Calu3 (cell line): ENCODE measurements at regions not wholly inside any gene's neighbourhood (a gene's known extent, or its start where the extent isn't known, plus 50 kb on each side); places are given as distances from the start of the nearest gene placed in this dataset.

Source experiments
- BruUV-seq: library from RNA; stranded (reverse); fragments of 400-500 nt; replicated peaks from 2 replicates; lab custom pipeline; 2021; lab: Mats Ljungman, UMichigan
- CTCF ChIA-PET: fragments of 300-600 bp; sonication (Branson Sonifier 250); formaldehyde crosslinking; loops from one replicate; lab custom pipeline; 2022; ENCODE audit warnings: antibody characterized with exemption; lab: Charles Lee
- DNase-seq: peaks from one replicate; pipeline ENCODE4 v3.0.0; 2022
- H3K27ac Mint-ChIP-seq: one replicate; pipeline ENCODE4 v1.8.0; 2022; ENCODE audit warnings: mixed read lengths; ENCODE audit not compliant: unreplicated experiment
- H3K27me3 Mint-ChIP-seq: one replicate; pipeline ENCODE4 v1.8.0; 2022; ENCODE audit warnings: mixed read lengths; ENCODE audit not compliant: unreplicated experiment
- H3K36me3 Mint-ChIP-seq: one replicate; pipeline ENCODE4 v1.8.0; 2022; ENCODE audit warnings: mild to moderate bottlenecking, moderate library complexity, mixed read lengths; ENCODE audit not compliant: insufficient read depth, unreplicated experiment
- H3K4me1 Mint-ChIP-seq: one replicate; pipeline ENCODE4 v1.8.0; 2022; ENCODE audit warnings: mild to moderate bottlenecking, low read depth, mixed read lengths; ENCODE audit not compliant: unreplicated experiment
- H3K4me3 Mint-ChIP-seq: one replicate; pipeline ENCODE4 v1.8.0; 2022; ENCODE audit warnings: mild to moderate bottlenecking, low read depth, moderate library complexity, mixed read lengths; ENCODE audit not compliant: unreplicated experiment
- H3K9me3 Mint-ChIP-seq: one replicate; pipeline ENCODE4 v1.8.0; 2022; ENCODE audit warnings: low read depth, mixed read lengths; ENCODE audit not compliant: unreplicated experiment
- intact Hi-C: fragments of 100-400 bp; cut with micrococcal nuclease; formaldehyde crosslinking; loops from one replicate; pipeline ENCODE4 v1.10.0; 2022; ENCODE audit not compliant: unreplicated experiment
- TF ChIP-seq, protein P1 (sequence below): fragments of 200-600 bp; IDR thresholded peaks from one replicate; pipeline ENCODE4 v1.8.0; 2022; ENCODE audit warnings: antibody characterized with exemption; ENCODE audit not compliant: unreplicated experiment

GRCh38 chr16:60346256-60346655 lies 1612.1 kb upstream of the GOT2 start:
- CTCF ChIA-PET, result interaction anchor here (0.5 kb wide), 1 partner anchor 72 kb away, joined by 3 read pairs; no protein-coding TSS in a partner anchor
- Mint-ChIP-seq H3K4me1 (no peaks in the 10 kb centered on the region), H3K36me3 (no peaks in the 10 kb centered on the region), H3K4me3 (no peak overlapping the region), H3K27me3 (no peaks in the 10 kb centered on the region), H3K27ac (no peak overlapping the region), H3K9me3 (peaks cover 13% of the 10 kb centered on the region)
- DNase-seq, result no peak
- BruUV-seq, result no TSS peak
- TF ChIP-seq, protein P1, sequence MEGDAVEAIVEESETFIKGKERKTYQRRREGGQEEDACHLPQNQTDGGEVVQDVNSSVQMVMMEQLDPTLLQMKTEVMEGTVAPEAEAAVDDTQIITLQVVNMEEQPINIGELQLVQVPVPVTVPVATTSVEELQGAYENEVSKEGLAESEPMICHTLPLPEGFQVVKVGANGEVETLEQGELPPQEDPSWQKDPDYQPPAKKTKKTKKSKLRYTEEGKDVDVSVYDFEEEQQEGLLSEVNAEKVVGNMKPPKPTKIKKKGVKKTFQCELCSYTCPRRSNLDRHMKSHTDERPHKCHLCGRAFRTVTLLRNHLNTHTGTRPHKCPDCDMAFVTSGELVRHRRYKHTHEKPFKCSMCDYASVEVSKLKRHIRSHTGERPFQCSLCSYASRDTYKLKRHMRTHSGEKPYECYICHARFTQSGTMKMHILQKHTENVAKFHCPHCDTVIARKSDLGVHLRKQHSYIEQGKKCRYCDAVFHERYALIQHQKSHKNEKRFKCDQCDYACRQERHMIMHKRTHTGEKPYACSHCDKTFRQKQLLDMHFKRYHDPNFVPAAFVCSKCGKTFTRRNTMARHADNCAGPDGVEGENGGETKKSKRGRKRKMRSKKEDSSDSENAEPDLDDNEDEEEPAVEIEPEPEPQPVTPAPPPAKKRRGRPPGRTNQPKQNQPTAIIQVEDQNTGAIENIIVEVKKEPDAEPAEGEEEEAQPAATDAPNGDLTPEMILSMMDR, result no peak
- intact Hi-C loops, result no loop called here

- H3K9me3 Mint-ChIP-seq, result peaks cover 5% of the 10 kb centered on the region
- CTCF ChIA-PET, result no interaction called here
- intact Hi-C loops, result no loop called here
- no peaks in the 10 kb centered on the region for H3K36me3 Mint-ChIP-seq
- H3K27ac Mint-ChIP-seq, result no peak overlapping the region
- TF ChIP-seq, protein P1, result no peak
- no peak overlapping the region for H3K4me3 Mint-ChIP-seq
- H3K4me1 Mint-ChIP-seq, result no peaks in the 10 kb centered on the region
- no peak for DNase-seq
- no TSS peak for BruUV-seq
- H3K27me3 Mint-ChIP-seq, result no peaks in the 10 kb centered on the region
Measured at GRCh38 chr16:60337671-60338070, 1603.6 kb upstream of the GOT2 start.

- Mint-ChIP-seq H3K9me3 (peaks cover 2% of the 10 kb centered on the region), H3K4me1 (no peaks in the 10 kb centered on the region), H3K36me3 (no peaks in the 10 kb centered on the region), H3K27me3 (no peaks in the 10 kb centered on the region), H3K4me3 (no peak overlapping the region), H3K27ac (no peak overlapping the region)
- TF ChIP-seq, protein P1, result no peak
- BruUV-seq, result no TSS peak
- intact Hi-C loops, result no loop called here
- CTCF ChIA-PET, result no interaction called here
- DNase-seq, result no peak
Measured at GRCh38 chr16:60331168-60331567, 1597.1 kb upstream of the GOT2 start.

DNA sequence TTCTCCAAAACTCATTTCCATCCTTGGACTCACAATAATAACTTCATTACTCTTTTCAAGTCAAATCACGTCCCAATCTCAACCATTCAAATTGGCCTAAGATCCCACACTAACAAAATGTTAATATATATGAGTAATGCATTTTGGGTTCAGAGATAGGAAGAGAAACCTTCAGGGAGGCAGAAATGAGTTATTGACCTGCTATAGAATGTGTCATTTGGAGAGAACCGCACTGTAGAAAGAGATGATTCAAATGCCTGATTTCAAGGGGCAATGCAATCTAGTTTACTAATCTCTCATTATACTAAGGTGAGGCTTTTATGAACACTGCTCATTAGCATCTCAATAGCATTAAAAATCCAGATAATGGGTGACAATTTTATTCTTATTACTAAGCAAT lies 1595.0 kb upstream of the GOT2 start:
- DNase-seq, result no peak
- no TSS peak for BruUV-seq

More for the DNA sequence above, 1595.0 kb upstream of the GOT2 start:
- TF ChIP-seq, protein P1, result no peak
- no peaks in the 10 kb centered on the region for H3K4me1 Mint-ChIP-seq
- H3K27ac Mint-ChIP-seq, result no peak overlapping the region
- no peak overlapping the region for H3K4me3 Mint-ChIP-seq
- H3K27me3 Mint-ChIP-seq, result no peaks in the 10 kb centered on the region
- CTCF ChIA-PET, result no interaction called here
- peaks cover 6% of the 10 kb centered on the region for H3K9me3 Mint-ChIP-seq
- intact Hi-C loops, result no loop called here
- H3K36me3 Mint-ChIP-seq, result no peaks in the 10 kb centered on the region
